NCI-H2196 (cell line): ENCODE measurements at regions not wholly inside any gene's neighbourhood (a gene's known extent, or its start where the extent isn't known, plus 50 kb on each side); places are given as distances from the start of the nearest gene placed in this dataset.

ENCODE experiments used
- DNase-seq: peaks from one replicate; lab custom pipeline; 2025; ENCODE audit not compliant: unreplicated experiment; lab: John Stamatoyannopoulos, UW

DNA sequence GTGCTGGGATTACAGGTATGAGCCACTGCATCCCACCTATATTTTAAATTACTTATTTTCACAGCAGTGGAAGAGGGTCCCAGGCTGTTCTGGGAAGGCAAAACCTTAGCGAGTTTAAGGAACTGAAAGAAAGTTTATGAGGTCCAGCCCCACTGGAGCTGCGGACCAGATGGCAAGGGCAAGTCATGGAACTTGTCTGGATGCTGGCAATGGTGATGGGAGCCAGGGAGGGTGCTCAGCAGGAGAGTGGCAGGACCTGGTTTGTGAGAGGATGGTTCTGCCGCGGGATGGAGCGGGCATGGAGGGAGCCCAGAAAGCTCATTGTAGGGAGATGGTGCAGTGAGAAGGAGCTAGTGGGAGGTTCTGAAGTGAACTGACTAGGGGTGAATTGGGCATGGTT is 50.6 kb upstream of the SLC45A1 start:
- no peak for DNase-seq

DNA sequence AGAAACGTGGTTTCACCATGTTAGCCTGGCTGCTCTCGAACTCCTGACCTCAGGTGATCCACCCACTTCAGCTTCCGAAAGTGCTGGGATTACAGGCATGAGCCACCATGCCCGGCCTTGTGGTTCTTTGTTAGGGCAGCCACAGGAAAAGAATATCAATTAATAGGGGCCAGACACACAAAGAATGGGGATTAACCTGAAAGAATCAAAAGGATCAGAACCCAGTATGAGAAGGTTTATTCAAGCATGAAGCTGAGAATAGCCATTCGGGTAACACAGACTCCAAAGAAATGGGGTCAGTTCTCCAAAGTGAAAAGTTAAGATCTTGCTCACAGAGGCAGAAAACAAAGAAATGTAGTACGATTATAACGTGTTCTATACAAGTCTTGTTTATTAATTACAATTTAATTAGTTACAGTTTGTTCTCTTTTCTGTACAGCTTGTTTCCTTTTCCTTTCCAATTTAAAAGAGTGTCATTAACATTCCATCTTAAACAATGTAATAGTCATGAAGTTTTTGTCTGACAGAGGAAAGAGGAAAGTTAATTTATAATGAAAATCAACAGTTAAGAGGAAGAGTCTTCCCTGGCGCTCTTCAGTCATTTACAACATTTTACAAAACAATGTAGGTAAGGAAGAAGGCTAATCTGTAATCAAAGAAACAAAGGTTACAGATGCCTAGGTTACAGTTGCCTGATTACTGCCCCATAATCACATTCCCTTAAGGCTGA is 51.3 kb upstream of the SLC45A1 start:
- DNase-seq = no peak

DNA sequence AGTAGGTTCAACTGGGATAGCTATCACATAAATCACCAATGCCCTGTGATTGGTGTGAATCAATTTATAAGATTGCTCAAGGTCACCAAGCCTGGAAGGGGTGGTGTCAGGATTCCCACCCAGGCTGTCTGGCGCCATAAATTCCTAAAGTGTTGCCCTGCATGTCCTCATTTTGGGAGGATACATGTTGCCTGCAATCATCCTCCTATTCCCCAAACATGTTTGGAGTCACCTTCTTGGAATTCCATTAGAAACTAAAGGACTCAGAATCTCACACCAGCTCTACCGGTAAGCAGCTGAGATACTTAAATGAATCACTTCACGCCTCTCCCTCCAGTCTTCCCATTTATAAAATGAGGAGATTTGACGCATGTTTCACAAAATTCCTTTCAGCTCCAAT is 54.1 kb upstream of the SLC45A1 start:
- DNase-seq = no peak

- DNase-seq = no peak
Observed at GRCh38 chr1:8261398-8261762, 56.5 kb upstream of the SLC45A1 start.

- peak; percentile 88 for DNase-seq
Observed at GRCh38 chr1:8259498-8260290, 58.2 kb upstream of the SLC45A1 start.

GRCh38 chr1:8257621-8258020 is 60.3 kb upstream of the SLC45A1 start:
- DNase-seq = no peak

DNA sequence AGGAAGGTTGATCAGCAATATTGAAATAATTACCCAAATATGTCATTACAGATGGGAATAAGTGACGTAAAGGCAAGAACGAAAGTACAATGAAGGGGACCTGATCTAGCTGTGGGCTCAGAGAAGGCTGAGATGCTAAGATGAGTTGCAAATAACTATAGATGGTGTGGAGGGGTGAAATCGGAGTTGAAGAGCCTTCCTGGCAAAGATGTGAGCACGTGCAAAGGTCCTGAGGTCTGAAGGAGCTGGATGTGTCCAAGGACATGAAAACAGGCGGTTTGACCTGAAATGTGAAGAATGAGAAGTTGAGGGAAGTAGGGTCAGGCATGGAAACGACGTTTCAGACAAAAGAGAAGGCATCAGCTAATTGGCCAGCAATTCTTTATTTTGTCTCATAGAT is 61.6 kb upstream of the SLC45A1 start:
- no peak for DNase-seq

DNA sequence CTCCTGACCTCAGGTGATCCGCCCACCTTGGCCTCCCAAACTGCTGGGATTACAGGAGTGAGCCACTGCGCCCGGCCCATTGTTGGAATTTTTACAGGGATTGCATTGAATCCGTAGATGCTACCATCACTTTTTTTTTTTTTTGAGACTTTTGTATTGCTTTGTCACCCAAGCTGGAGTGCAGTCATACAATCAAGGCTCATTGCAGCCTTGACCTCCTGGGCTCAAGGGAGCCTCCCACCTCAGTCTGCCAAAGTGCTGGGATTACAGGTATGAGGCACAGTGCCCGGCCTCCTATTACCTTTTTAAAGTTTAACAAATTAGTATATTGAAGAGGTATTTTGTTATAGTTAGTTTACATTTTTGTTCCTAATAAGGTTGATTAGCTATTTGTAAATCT is 62.2 kb upstream of the SLC45A1 start:
- DNase-seq = no peak

DNA sequence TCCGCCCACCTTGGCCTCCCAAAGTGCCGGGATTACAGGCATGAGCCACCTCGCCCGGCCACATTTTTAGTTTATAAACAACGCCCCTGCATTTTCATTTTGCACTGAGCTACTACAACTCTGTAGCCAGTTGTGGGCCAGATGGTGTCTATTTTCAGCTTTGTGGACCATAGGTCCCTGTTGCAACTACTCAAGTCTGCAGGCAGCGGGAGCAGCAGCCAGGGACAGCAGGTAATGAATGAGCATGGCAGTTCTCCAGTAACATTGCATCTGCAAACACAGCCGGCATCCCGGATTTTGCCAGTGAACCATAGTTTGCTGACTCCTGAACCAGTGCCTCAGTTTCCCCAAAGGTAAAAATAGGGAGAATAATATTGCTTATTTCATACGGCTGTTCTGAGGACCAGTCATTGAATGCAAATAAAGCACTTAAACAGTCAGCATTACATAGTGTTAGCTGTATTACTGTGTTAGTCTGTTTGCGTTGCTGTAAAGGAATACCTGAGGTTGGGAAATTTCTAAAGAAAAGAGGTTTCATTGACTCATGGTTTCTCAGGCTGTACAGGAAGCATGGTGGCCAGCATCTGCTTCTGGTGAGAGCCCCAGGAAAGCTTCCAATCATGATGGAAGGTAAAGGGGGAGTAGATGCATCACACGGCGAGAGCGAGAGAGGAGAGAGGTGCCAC is 65.5 kb upstream of the SLC45A1 start:
- DNase-seq = peak; percentile 38

DNA sequence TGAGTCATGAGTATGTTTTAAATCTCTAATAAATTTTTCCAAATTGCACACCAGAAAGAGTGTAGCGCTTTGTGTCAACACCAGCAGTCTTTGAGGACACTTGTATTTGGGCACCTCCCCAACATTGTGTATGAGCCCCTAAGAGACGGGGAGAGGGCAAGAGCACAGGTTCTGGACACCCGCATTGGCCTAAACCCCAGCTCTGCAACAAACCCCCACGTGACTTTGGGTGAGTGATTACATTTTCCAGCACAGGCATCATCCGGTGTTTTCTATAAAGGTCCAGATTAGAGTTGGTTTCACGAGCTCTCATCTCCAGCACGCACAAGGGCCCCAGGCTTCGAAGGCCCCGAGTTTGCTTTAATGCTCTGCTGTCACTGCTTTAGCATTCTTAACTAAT is 66.3 kb upstream of the SLC45A1 start:
- DNase-seq = no peak

- no peak for DNase-seq
Observed at GRCh38 chr1:8249838-8250237, 68.1 kb upstream of the SLC45A1 start.

DNA sequence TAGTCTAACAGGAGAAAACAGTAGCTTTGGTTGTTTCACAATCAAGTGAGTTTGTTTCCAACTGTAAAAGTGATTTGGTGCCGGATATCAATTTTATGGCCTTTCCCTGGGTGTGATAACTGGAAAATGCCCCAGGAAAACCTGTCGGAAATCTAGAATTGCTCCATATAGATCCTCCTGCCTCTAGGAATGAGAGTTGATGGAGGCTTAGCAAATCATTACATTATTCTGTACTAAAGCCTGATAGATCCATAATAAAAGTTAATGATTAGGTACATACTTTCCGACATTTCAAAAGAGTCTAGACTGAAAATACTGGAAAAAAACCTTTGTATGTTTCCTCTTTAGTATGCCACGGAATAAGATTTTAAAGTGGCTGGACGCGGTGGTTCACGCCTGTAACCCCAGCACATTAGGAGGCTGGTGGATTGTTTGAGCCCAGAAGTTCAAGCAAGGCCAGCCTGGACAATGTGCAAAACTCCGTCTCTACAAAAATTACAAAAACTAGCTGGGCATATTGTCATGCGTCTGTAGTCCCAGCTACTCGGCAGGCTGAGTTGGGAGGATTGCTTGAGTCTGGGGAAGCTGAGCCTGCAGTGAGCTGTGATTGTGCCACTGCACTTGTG is 70.0 kb upstream of the SLC45A1 start:
- no peak for DNase-seq

GRCh38 chr1:8244304-8244703 is 73.6 kb upstream of the SLC45A1 start:
- DNase-seq = no peak

GRCh38 chr1:8242498-8242897 is 75.4 kb upstream of the SLC45A1 start:
- no peak for DNase-seq

DNA sequence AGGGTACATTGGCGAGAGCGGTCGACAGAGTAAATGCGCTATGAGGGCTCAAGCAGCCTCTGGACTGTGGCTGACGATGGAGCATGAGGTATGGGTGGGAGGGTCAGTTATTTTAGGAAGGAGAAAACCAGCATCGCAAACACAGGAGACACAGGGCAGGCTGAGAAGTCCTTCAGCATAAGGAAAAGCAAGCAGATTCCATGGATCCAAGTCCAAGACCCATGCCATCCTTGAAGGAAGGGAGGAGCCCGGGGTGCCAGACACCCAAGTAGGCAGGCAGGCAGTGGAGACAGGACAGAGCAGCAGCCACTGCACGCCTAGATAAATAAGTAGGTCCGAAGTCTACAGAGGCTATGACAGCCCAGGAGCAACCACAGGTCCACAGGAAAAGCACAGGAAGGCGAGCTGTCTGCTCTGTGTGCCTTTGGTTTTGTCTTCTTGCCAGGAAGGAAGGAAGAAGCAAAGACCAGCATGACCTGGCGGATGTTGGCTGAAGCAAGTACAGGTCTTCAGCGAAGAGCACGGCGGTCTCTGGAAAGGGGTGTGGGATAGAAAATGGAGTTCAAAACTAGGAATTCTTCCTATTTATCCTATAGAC is 76.4 kb upstream of the SLC45A1 start:
- no peak for DNase-seq

GRCh38 chr1:8239306-8240023 is 78.4 kb upstream of the SLC45A1 start:
- DNase-seq = no peak

DNA sequence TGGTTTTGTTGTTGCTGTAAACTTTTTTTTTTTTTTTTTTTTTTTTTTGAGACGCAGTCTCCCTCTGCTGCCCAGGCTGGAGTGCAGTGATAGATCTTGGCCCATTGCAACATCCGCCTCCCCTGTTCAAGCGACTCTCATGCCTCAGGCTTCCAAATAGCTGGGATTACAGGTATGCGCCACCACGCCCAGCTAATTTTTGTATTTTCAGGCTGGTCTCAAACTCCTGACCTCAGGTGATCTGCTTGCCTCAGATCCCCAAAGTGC is 78.9 kb upstream of the SLC45A1 start:
- DNase-seq = no peak

DNA sequence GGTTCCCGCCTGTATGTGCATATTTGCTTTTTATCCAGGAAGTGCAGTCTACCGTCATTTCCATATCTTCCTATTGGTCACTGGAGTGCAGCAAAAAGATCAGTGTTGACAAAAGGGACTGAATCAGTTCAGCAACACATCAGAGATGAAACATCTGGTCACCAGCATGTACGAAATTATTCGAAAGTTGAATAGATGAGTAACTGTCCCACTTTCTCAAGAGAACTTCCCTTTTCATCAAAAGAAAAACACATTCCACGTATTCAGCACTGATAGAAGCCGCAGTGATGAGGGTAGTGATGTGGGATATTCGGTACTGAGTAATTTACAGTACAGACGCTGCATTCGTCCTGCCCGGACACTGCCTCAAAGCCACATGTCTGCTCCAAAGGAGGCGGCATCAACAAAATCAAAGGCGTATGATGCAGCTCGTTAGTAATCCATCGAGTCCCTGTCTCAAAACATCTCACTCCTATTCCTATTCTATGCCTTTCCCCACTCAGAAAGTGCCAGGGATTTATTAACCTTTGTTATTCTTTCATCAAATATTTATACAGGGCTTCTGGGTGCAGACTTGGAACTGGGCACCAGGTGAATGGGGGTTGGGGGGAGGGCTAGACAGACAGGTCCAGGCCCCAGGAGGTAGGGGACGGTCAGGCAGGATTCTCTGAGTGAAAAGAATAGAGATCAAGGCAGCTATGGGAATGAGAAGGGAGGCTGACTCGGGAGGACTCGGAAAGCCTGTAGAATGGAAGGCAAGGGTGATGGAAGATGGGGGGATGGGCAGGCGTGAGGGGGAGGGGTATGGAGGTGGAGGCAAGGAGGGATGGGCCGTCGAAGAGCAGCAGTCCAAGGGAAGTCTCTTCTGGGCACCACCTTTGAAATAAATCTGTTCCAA is 79.5 kb upstream of the SLC45A1 start:
- DNase-seq = no peak

DNA sequence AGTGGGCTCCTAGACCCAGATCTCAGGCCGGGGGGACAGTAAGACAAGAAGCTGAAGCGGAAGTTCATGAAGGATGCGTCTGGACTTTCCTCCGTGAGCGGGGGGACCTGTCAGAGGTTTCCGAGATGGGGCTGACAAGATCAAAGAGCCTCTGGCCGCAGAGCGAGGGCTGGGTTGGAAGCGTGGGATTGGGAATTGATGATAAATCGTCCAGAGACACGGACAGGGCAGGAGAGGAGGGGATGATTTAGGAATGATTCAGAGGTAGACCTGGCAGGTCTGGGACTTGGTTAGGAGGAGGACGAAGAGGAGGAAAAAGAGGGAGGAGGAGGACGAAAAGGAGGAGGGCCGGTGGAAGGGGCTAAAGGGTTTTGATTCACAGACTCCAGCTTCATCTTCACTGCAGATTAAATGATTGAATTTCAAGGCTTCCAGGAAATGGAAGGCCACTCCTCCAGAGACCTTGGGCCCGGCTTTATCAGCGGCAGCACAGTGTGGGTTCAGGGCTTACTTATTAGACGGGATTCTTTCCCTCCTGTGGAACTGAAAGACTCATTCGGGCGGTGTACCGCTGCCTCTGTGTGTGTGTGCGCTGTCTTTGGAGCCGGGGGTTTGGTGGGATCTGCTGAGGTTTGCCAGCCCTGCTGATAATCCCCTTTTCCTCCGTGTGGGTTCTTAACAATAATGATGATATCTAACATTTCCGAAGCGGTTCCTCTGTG is 85.7 kb upstream of the SLC45A1 start:
- no peak for DNase-seq
